HEK293T (cell line): ENCODE measurements at regions not wholly inside any gene's neighbourhood (a gene's known extent, or its start where the extent isn't known, plus 50 kb on each side); places are given as distances from the start of the nearest gene placed in this dataset.

Experiments
- CTCF ChIA-PET: fragments of 350-600 bp; formaldehyde crosslinking; extraction: SDS; loops from one replicate; lab custom pipeline; 2021; ENCODE audit warnings: antibody characterized with exemption, inconsistent platforms; lab: Yijun Ruan, JAX
- POLR2A ChIA-PET: fragments of 350-600 bp; formaldehyde crosslinking; extraction: SDS; loops from one replicate; lab custom pipeline; 2020; ENCODE audit warnings: antibody characterized with exemption, inconsistent platforms; lab: Yijun Ruan, JAX
- DNase-seq: peaks from one replicate; pipeline ENCODE4 v3.0.0; 2012; ENCODE audit warnings: mixed read lengths; ENCODE audit errors: extremely low spot score
- ARNT ChIP-seq: fragments of 450-650 bp; IDR thresholded peaks from 2 replicates; pipeline ENCODE4 v1.6.1; 2017; ENCODE audit warnings: mild to moderate bottlenecking
- BHLHE40 ChIP-seq: fragments of 450-650 bp; IDR thresholded peaks from 2 replicates; pipeline ENCODE4 v1.6.1; 2016; ENCODE audit warnings: mild to moderate bottlenecking, moderate library complexity, borderline replicate concordance
- CTBP1 ChIP-seq: fragments of 450-650 bp; IDR thresholded peaks from 2 replicates; pipeline ENCODE4 v1.6.1; 2016; ENCODE audit warnings: borderline replicate concordance
- ELF4 ChIP-seq: fragments of 450-650 bp; IDR thresholded peaks from 2 replicates; pipeline ENCODE4 v1.6.1; 2017; ENCODE audit warnings: antibody characterized with exemption
- FOXA1 ChIP-seq: fragments of 450-650 bp; IDR thresholded peaks from 2 replicates; pipeline ENCODE4 v1.6.1; 2016; ENCODE audit warnings: mild to moderate bottlenecking
- FOXK2 ChIP-seq: fragments of 450-650 bp; IDR thresholded peaks from 2 replicates; pipeline ENCODE4 v1.6.1; 2016; ENCODE audit warnings: mild to moderate bottlenecking
- FOXM1 ChIP-seq: fragments of 450-650 bp; IDR thresholded peaks from 2 replicates; pipeline ENCODE4 v1.6.1; 2017; ENCODE audit warnings: mild to moderate bottlenecking, borderline replicate concordance
- HDGF ChIP-seq: fragments of 450-650 bp; IDR thresholded peaks from 2 replicates; pipeline ENCODE4 v1.6.1; 2017; ENCODE audit warnings: antibody characterized with exemption, borderline replicate concordance
- L3MBTL2 ChIP-seq: fragments of 450-650 bp; conservative IDR thresholded peaks from 2 replicates; pipeline ENCODE4 v1.6.1; 2016; ENCODE audit warnings: mild to moderate bottlenecking
- LEF1 ChIP-seq: fragments of 450-650 bp; IDR thresholded peaks from 2 replicates; pipeline ENCODE4 v1.6.1; 2017; ENCODE audit warnings: mild to moderate bottlenecking, borderline replicate concordance
- NFRKB ChIP-seq: fragments of 450-650 bp; IDR thresholded peaks from 2 replicates; pipeline ENCODE4 v1.6.1; 2016; ENCODE audit warnings: mild to moderate bottlenecking, moderate library complexity
- SP1 ChIP-seq: fragments of 450-650 bp; IDR thresholded peaks from 2 replicates; pipeline ENCODE4 v1.6.1; 2017
- SUZ12 ChIP-seq: fragments of 450-650 bp; IDR thresholded peaks from 2 replicates; pipeline ENCODE4 v1.6.1; 2016; ENCODE audit warnings: mild to moderate bottlenecking
- TARDBP ChIP-seq: fragments of 450-650 bp; IDR thresholded peaks from 2 replicates; pipeline ENCODE4 v1.6.1; 2016
- ZNF384 ChIP-seq: fragments of 450-650 bp; IDR thresholded peaks from 2 replicates; pipeline ENCODE4 v1.6.1; 2016
- TF ChIP-seq, protein P1 (sequence below): fragments of 450-650 bp; IDR thresholded peaks from 2 replicates; pipeline ENCODE4 v1.6.1; 2016

DNA sequence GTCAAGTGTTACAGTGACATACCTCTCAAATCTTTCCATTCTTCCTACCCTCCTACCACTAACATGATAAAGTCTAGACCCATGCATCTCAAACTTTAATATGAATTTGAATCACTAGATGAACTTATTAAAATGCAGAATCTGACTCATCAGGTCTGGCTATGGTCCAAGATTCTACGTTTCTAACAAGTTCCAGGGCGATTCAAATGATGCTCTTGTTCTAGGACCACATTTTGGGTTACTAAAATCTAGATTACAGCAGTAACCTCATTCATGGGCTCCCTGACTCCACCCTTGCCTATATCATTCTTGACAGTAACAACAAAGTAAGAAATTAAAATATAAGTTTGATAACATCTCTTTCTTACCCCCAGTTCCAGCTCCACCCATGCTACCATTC lies 124.8 kb upstream of the LSM8 start:
- no peak for DNase-seq
- ChIA-PET POLR2A (no interaction called here), CTCF (no interaction called here)
- TF ChIP-seq LEF1: no peak

- ChIA-PET CTCF (no interaction called here), POLR2A (no interaction called here)
- TF ChIP-seq LEF1: no peak
- TF ChIP-seq CTBP1: no peak
- TF ChIP-seq NFRKB: no peak
- no peak for TF ChIP-seq FOXK2
- no peak for TF ChIP-seq ARNT
- TF ChIP-seq, protein P1, sequence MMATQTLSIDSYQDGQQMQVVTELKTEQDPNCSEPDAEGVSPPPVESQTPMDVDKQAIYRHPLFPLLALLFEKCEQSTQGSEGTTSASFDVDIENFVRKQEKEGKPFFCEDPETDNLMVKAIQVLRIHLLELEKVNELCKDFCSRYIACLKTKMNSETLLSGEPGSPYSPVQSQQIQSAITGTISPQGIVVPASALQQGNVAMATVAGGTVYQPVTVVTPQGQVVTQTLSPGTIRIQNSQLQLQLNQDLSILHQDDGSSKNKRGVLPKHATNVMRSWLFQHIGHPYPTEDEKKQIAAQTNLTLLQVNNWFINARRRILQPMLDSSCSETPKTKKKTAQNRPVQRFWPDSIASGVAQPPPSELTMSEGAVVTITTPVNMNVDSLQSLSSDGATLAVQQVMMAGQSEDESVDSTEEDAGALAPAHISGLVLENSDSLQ: no peak
- TF ChIP-seq ELF4: no peak
- no peak for TF ChIP-seq L3MBTL2
Measured at GRCh38 chr7:118060692-118061091, 123.3 kb upstream of the LSM8 start.

DNA sequence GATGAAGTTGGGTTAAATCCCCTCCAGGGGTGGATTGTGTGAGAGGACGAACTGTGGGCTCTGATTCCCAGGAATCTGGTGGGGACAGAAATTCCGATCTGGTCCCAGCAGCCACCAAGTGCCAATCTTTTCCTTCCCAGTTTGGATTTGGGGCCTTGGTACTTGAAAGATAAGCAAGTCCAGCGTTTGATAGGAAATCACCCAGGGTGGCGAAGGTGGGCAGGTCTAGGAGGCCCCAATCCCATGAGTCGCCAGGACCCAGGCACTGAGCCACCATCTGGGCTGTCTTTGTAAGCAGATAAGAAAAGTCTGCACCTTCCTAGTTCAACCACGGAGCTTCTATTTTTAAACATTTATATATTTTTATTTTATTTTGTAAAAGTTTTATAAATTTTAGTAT lies 122.6 kb upstream of the LSM8 start:
- TF ChIP-seq FOXK2 (no peak), SP1 (no peak), FOXA1 (no peak), LEF1 (no peak), CTBP1 (no peak), ZNF384 (no peak)
- DNase-seq: no peak
- ChIA-PET CTCF (no interaction called here), POLR2A (no interaction called here)

More at GRCh38 chr7:118060692-118061091, 123.3 kb upstream of the LSM8 start:
- no peak for DNase-seq

DNA sequence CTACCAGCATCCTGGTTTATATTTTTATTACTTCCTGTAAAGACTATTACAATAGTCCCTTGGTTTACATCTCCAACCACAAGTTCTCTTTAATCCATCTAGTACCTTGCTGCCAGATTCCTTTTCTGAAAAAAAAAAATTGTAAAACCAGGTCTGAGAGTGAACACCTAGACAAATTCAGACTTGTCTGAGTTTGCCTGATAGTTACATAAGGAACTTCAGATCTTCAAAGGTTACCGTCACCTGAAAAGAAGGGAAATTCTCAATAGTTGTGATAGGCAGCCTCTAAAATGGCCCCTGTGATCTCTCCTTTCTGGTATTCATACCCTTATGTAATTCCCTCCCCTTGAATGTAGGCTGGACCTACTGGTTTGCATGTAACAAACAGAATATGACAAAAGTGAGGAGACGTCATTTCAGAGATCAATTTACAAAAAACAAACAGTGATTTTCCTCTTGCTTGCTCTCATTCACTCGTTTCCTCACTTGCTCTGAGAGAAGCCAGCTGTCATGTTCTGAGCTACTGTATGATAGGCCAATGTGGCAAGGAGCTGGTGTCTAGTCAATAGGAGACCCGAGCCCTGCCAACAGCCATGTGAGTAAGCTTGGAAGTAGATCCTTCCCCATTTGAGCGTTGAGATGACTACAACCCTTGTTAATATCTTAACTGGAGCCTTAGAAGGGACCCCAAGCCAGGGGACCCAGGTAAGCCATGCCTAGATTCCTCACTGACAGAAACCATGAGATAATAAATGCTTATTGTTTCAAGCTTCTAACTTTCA lies 110.9 kb upstream of the LSM8 start:
- ChIA-PET CTCF (interaction anchor here (0.5 kb wide), 1 partner anchor 79 kb away, joined by 3 read pairs; no protein-coding TSS in a partner anchor), POLR2A (no interaction called here)
- TF ChIP-seq SUZ12: no peak
- no peak for TF ChIP-seq NFRKB
- no peak for TF ChIP-seq FOXK2
- no peak for TF ChIP-seq HDGF
- no peak for TF ChIP-seq FOXA1
- TF ChIP-seq L3MBTL2: no peak
- no peak for TF ChIP-seq SP1
- no peak for TF ChIP-seq LEF1
- no peak for TF ChIP-seq TARDBP
- TF ChIP-seq ELF4: no peak
- DNase-seq: no peak

- CTCF ChIA-PET: no interaction called here
- DNase-seq: no peak
- POLR2A ChIA-PET: no interaction called here
- TF ChIP-seq FOXK2 (no peak), CTBP1 (no peak), ZNF384 (no peak), ARNT (no peak), ELF4 (no peak), FOXA1 (no peak), BHLHE40 (no peak), NFRKB (no peak)
Measured at GRCh38 chr7:118075936-118076335, 108.0 kb upstream of the LSM8 start.

DNA sequence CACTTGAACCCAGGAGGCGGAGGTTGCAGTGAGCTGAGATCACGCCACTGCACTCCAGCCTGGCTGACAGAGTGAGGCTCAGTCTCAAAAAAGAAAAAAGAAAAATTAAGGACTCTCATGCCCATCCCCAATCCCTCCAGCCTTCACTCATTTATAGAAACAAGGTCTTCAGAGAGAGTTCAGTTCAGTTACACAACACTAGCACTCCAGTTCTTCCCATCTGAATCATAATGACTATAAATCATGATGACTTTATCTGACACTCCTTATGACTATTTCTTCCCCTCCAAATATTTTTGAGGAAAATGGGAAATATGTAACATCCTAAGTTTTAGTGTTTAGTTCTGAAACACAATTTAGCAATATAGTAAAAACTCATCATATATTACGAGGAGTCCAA lies 107.4 kb upstream of the LSM8 start:
- TF ChIP-seq ELF4: no peak
- TF ChIP-seq ARNT: no peak
- no peak for TF ChIP-seq FOXK2
- TF ChIP-seq, protein P1: no peak
- TF ChIP-seq ZNF384: no peak
- TF ChIP-seq LEF1: no peak
- no peak for TF ChIP-seq TARDBP
- no peak for TF ChIP-seq BHLHE40
- TF ChIP-seq FOXM1: no peak
- TF ChIP-seq FOXA1: no peak
- TF ChIP-seq HDGF: no peak
- no peak for TF ChIP-seq CTBP1
- no peak for TF ChIP-seq NFRKB
- no peak for TF ChIP-seq SP1
- TF ChIP-seq L3MBTL2: no peak
- no peak for TF ChIP-seq SUZ12
- POLR2A ChIA-PET: no interaction called here
- no peak for DNase-seq
- CTCF ChIA-PET: no interaction called here

- TF ChIP-seq HDGF (no peak), TARDBP (no peak)
- no peak for DNase-seq
- CTCF ChIA-PET: no interaction called here
- POLR2A ChIA-PET: no interaction called here
Measured at GRCh38 chr7:118078015-118078414, 105.9 kb upstream of the LSM8 start.

DNA sequence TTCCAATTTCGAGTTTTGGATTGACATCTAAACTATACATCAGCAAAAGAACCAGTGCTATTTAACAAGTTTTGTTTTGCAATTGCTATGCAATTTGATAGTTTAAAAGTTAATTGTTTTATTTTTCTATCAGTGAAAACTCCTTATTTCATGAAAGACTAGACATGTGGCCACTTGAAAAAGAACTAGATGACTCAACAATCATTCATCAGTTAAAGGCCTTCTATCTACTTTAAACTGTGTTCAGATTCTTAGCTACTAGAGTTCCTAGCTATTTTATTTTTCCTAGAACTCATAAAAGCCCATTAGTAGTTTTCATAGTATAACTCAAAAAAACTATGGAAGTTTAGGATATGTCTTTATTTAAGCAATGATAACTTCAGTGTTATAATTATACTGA lies 104.6 kb upstream of the LSM8 start:
- ChIA-PET POLR2A (no interaction called here), CTCF (no interaction called here)
- TF ChIP-seq HDGF (no peak), FOXK2 (no peak), SUZ12 (no peak), LEF1 (no peak), FOXA1 (no peak), ELF4 (no peak), TARDBP (no peak), BHLHE40 (no peak), ZNF384 (no peak), ARNT (no peak), SP1 (no peak), NFRKB (no peak), L3MBTL2 (no peak), CTBP1 (no peak), FOXM1 (no peak)
- TF ChIP-seq, protein P1: no peak
- DNase-seq: no peak
